Spleen (tissue), 11 donors: ENCODE measurements at regions not wholly inside any gene's neighbourhood (a gene's known extent, or its start where the extent isn't known, plus 50 kb on each side); places are given as distances from the start of the nearest gene placed in this dataset.

ENCODE experiments used
- DNase-seq: peaks from one replicate; pipeline ENCODE4 v3.0.0-alpha.2; 2020
- H3K27ac ChIP-seq, 8 donors: fragments of 200-600 bp; sonication (generic) in 7 of 8; 1 replicate in 4 of 8; 2 replicates in 4 of 8; pipeline versions ENCODE4 v1.5.0 to v1.8.0; 2016 to 2021; ENCODE audit warnings: inconsistent platforms in 4 of 8, mild to moderate bottlenecking in 4 of 8, moderate library complexity in 1 of 8
- H3K27me3 ChIP-seq, 7 donors: fragments of 200-600 bp; sonication (generic) in 6 of 7; replicated peaks in 1 of 7; 1 replicate in 4 of 7; 2 replicates in 3 of 7; pipeline versions ENCODE4 v1.5.0 to v1.8.0; 2016 to 2021; ENCODE audit warnings: inconsistent platforms in 3 of 7, mild to moderate bottlenecking in 1 of 7
- H3K36me3 ChIP-seq, 6 donors: fragments of 200-600 bp; sonication (generic) in 5 of 6; 1 replicate in 4 of 6; 2 replicates in 2 of 6; pipeline versions ENCODE4 v1.5.0 to v1.8.0; 2016 to 2021; ENCODE audit warnings: inconsistent platforms in 2 of 6
- H3K4me1 ChIP-seq, 6 donors: fragments of 200-600 bp; sonication (generic) in 5 of 6; 1 replicate in 3 of 6; 2 replicates in 3 of 6; pipeline versions ENCODE4 v1.5.0 to v1.8.0; 2016 to 2021; ENCODE audit warnings: inconsistent platforms in 3 of 6
- H3K4me3 ChIP-seq, 8 donors: fragments of 200-600 bp; sonication (generic) in 7 of 8; 1 replicate in 4 of 8; 2 replicates in 4 of 8; pipeline versions ENCODE4 v1.5.0 to v1.8.0; 2016 to 2021; ENCODE audit warnings: inconsistent platforms in 4 of 8, mild to moderate bottlenecking in 4 of 8, moderate library complexity in 2 of 8
- H3K9me3 ChIP-seq, 8 donors: fragments of 200-600 bp; sonication (generic) in 7 of 8; 1 replicate in 4 of 8; 2 replicates in 4 of 8; pipeline versions ENCODE4 v1.5.0 to v1.8.0; 2016 to 2021; ENCODE audit warnings: inconsistent platforms in 4 of 8
- CTCF ChIP-seq, 11 experiments: fragments of 200-600 bp in 7 of 11; fragments of 450-650 bp in 4 of 11; sonication (generic) in 4 of 11; IDR thresholded peaks in 8 of 11; conservative IDR thresholded peaks in 3 of 11; 1 replicate in 7 of 11; 2 replicates in 4 of 11; pipeline versions ENCODE4 v1.4.0 to v1.8.0; 2016 to 2021; ENCODE audit warnings: antibody characterized with exemption in 11 of 11, inconsistent platforms in 4 of 11, mild to moderate bottlenecking in 1 of 11
- POLR2A ChIP-seq, 3 donors: fragments of 450-650 bp; IDR thresholded peaks; one replicate each; pipeline ENCODE4 v1.5.1; 2017; ENCODE audit warnings: antibody characterized with exemption in 3 of 3, mild to moderate bottlenecking in 1 of 3
- POLR2AphosphoS5 ChIP-seq, 3 donors: sonication (generic); formaldehyde crosslinking; IDR thresholded peaks; one replicate each; pipeline ENCODE4 v1.5.1; 2017; ENCODE audit warnings: antibody characterized with exemption in 3 of 3
- WGBS, 5 donors: extraction: QIAGEN DNeasy Blood & Tissue Kit in 3 of 5; methylation state at CpG; one replicate each; pipeline versions ENCODE4 v1.1.5 to v1.1.7; 2013 to 2018; 5-methylcytosine and 5-hydroxymethylcytosine counted together
- intact Hi-C: fragments of 100-400 bp; cut with DNase I; formaldehyde crosslinking; loops from one replicate; pipeline ENCODE4 v1.15.0; 2023; ENCODE audit warnings: low total_unique reads
- donor health status: healthy with polysubstance abuse.
- donor health status: DM: no; HTN: no; CAD: no; lungs with moderate emphysema.
- donor health status: DM: no; HTN: no; CAD: no.
- donor health status: Bipolar disorder and iron deficiency.
- donor health status: healthy.
- donor health status: DM: no; HTN: no; CAD: no.
- donor health status: DM: yes; HTN: yes; CAD: no.

- DNase-seq, result no peak
- H3K36me3 ChIP-seq, result no peaks in the 10 kb centered on the region
- H3K27me3 ChIP-seq, result no peaks in the 10 kb centered on the region
- no peak overlapping the region for H3K27ac ChIP-seq
- TF ChIP-seq POLR2A (IDR thresholded peaks at IDR 0.05) (no peak), CTCF (IDR thresholded peaks at IDR 0.05 in 8 of 11, conservative IDR thresholded peaks at IDR 0.05 in 3 of 11) (no peak), POLR2AphosphoS5 (IDR thresholded peaks at IDR 0.05) (no peak)
- no peak overlapping the region for H3K4me3 ChIP-seq
- intact Hi-C loops, result no loop called here
- H3K4me1 ChIP-seq, result no peaks in the 10 kb centered on the region
- H3K9me3 ChIP-seq, result no peaks in the 10 kb centered on the region
- 63 to 77% (median 71%) methylated on average over 3 of the region's 3 CpGs for WGBS, 5 donors
These were observed 308.5 kb upstream of the TFPI start for GRCh38 chr2:187862715-187863114.

- intact Hi-C loops, result no loop called here
- DNase-seq, result no peak
- TF ChIP-seq POLR2A (IDR thresholded peaks at IDR 0.05) (no peak), POLR2AphosphoS5 (IDR thresholded peaks at IDR 0.05) (no peak)
- no peaks in the 10 kb centered on the region for H3K27me3 ChIP-seq
- no peaks in the 10 kb centered on the region for H3K36me3 ChIP-seq
- WGBS, 5 donors, result 88 to 99% (median 93%) methylated on average over 4 of the region's 4 CpGs
- no peaks in the 10 kb centered on the region for H3K4me1 ChIP-seq
- H3K9me3 ChIP-seq, result no peaks in the 10 kb centered on the region
- H3K27ac ChIP-seq, result no peak overlapping the region
- H3K4me3 ChIP-seq, result no peak overlapping the region
These were observed 310.8 kb upstream of the TFPI start for GRCh38 chr2:187865025-187865424.

- H3K9me3 ChIP-seq, result no peaks in the 10 kb centered on the region
- no peak for DNase-seq
- no peak overlapping the region for H3K4me3 ChIP-seq
- WGBS, 5 donors, result 85 to 96% (median 89%) methylated on average over 8 of the region's 8 CpGs
- intact Hi-C loops, result no loop called here
- no peaks in the 10 kb centered on the region for H3K36me3 ChIP-seq
- H3K4me1 ChIP-seq, result no peaks in the 10 kb centered on the region
- H3K27ac ChIP-seq, result no peak overlapping the region
- no peak for TF ChIP-seq POLR2A (IDR thresholded peaks at IDR 0.05)
- TF ChIP-seq POLR2AphosphoS5 (IDR thresholded peaks at IDR 0.05), result no peak
- TF ChIP-seq CTCF (IDR thresholded peaks at IDR 0.05 in 8 of 11, conservative IDR thresholded peaks at IDR 0.05 in 3 of 11), result no peak
- H3K27me3 ChIP-seq, result no peaks in the 10 kb centered on the region
These were observed 312.9 kb upstream of the TFPI start for GRCh38 chr2:187867165-187867564.

- no peak for DNase-seq
- intact Hi-C loops, result no loop called here
- Histone ChIP-seq H3K4me3 (no peak overlapping the region), H3K36me3 (no peaks in the 10 kb centered on the region), H3K27me3 (no peaks in the 10 kb centered on the region), H3K27ac (no peak overlapping the region), H3K9me3 (no peaks in the 10 kb centered on the region), H3K4me1 (no peaks in the 10 kb centered on the region)
- TF ChIP-seq CTCF (IDR thresholded peaks at IDR 0.05 in 8 of 11, conservative IDR thresholded peaks at IDR 0.05 in 3 of 11) (no peak), POLR2A (IDR thresholded peaks at IDR 0.05) (no peak), POLR2AphosphoS5 (IDR thresholded peaks at IDR 0.05) (no peak)
- WGBS, 5 donors, result 77 to 89% (median 79%) methylated on average over 9 of the region's 9 CpGs
These were observed 315.0 kb upstream of the TFPI start for GRCh38 chr2:187869195-187869594.

GRCh38 chr2:187871506-187871905 lies 317.3 kb upstream of the TFPI start:
- DNase-seq, result no peak
- H3K4me1 ChIP-seq, result no peaks in the 10 kb centered on the region
- TF ChIP-seq POLR2A (IDR thresholded peaks at IDR 0.05) (no peak), CTCF (IDR thresholded peaks at IDR 0.05 in 8 of 11, conservative IDR thresholded peaks at IDR 0.05 in 3 of 11) (no peak), POLR2AphosphoS5 (IDR thresholded peaks at IDR 0.05) (no peak)
- 72 to 86% (median 75%) methylated on average over 3 of the region's 3 CpGs for WGBS, 5 donors
- H3K4me3 ChIP-seq, result no peak overlapping the region
- no peaks in the 10 kb centered on the region for H3K27me3 ChIP-seq
- no peaks in the 10 kb centered on the region for H3K36me3 ChIP-seq
- H3K9me3 ChIP-seq, result no peaks in the 10 kb centered on the region
- no peak overlapping the region for H3K27ac ChIP-seq
- intact Hi-C loops, result no loop called here
